PC-9 (cell line): ENCODE measurements at regions not wholly inside any gene's neighbourhood (a gene's known extent, or its start where the extent isn't known, plus 50 kb on each side); places are given as distances from the start of the nearest gene placed in this dataset.

Experiments
- BruUV-seq: library from RNA; stranded (reverse); fragments of 400-500 nt; replicated peaks from 2 replicates; lab custom pipeline; 2021; lab: Mats Ljungman, UMichigan
- CTCF ChIA-PET: fragments of 300-600 bp; sonication (Branson Sonifier 250); formaldehyde crosslinking; loops from one replicate; lab custom pipeline; 2022; ENCODE audit warnings: antibody characterized with exemption; lab: Charles Lee
- POLR2A ChIA-PET: fragments of 300-600 bp; sonication (Branson Sonifier 250); formaldehyde crosslinking; loops from one replicate; lab custom pipeline; 2022; ENCODE audit warnings: antibody characterized with exemption; ENCODE audit not compliant: unreplicated experiment; lab: Charles Lee
- DNase-seq, 2 experiments: peaks; one replicate each; pipeline versions ENCODE4 v3.0.0 to v3.0.0-alpha.2; 2015 to 2022; ENCODE audit warnings: mixed read lengths in 1 of 2
- H2AFZ ChIP-seq: fragments of 200-600 bp; sonication (generic); 2 replicates; pipeline ENCODE4 v1.8.1; 2017; ENCODE audit warnings: antibody characterized with exemption
- H3F3A ChIP-seq: fragments of 200-600 bp; sonication (generic); 2 replicates; pipeline ENCODE4 v1.8.1; 2017; ENCODE audit warnings: antibody characterized with exemption, mild to moderate bottlenecking, low read depth; ENCODE audit not compliant: insufficient read depth
- H3K27ac ChIP-seq: fragments of 200-600 bp; sonication (generic); 2 replicates; pipeline ENCODE4 v1.6.1; 2016; ENCODE audit warnings: mixed run types
- H3K27me3 ChIP-seq: fragments of 200-600 bp; sonication (generic); 2 replicates; pipeline ENCODE4 v1.6.1; 2016; ENCODE audit warnings: low read depth, mixed run types; ENCODE audit not compliant: insufficient read depth
- H3K36me3 ChIP-seq: fragments of 200-600 bp; sonication (generic); 2 replicates; pipeline ENCODE4 v1.6.1; 2016; ENCODE audit warnings: low read depth, mixed run types
- H3K4me1 ChIP-seq: fragments of 200-600 bp; sonication (generic); replicated peaks from 2 replicates; pipeline ENCODE4 v1.6.1; 2016; ENCODE audit warnings: mixed run types; ENCODE audit not compliant: insufficient read depth
- H3K4me2 ChIP-seq: fragments of 200-600 bp; sonication (generic); 2 replicates; pipeline ENCODE4 v1.6.1; 2017; ENCODE audit warnings: mixed run types
- H3K4me3 ChIP-seq: fragments of 200-600 bp; sonication (generic); 2 replicates; pipeline ENCODE4 v1.6.1; 2016; ENCODE audit warnings: mixed run types
- H3K79me2 ChIP-seq: fragments of 200-600 bp; sonication (generic); 2 replicates; pipeline ENCODE4 v1.6.1; 2017; ENCODE audit warnings: low read depth, mixed run types
- H3K9me2 ChIP-seq: fragments of 200-600 bp; sonication (generic); 2 replicates; pipeline ENCODE4 v1.8.1; 2017; ENCODE audit warnings: mild to moderate bottlenecking; ENCODE audit not compliant: insufficient read depth
- H3K9me3 ChIP-seq: fragments of 200-600 bp; sonication (generic); 2 replicates; pipeline ENCODE4 v1.8.1; 2016; ENCODE audit warnings: low read depth; ENCODE audit not compliant: insufficient read depth
- H4K20me1 ChIP-seq: fragments of 200-600 bp; sonication (generic); 2 replicates; pipeline ENCODE4 v1.8.1; 2017; ENCODE audit not compliant: insufficient read depth
- EZH2 ChIP-seq: fragments of 200-600 bp; sonication (generic); IDR thresholded peaks from 2 replicates; pipeline ENCODE4 v1.8.0; 2017; ENCODE audit warnings: antibody characterized with exemption, low read depth
- intact Hi-C: fragments of 100-400 bp; cut with micrococcal nuclease; formaldehyde crosslinking; loops from one replicate; pipeline ENCODE4 v1.10.0; 2022; ENCODE audit not compliant: unreplicated experiment
- TF ChIP-seq, protein P1 (sequence below): fragments of 200-600 bp; sonication (generic); conservative IDR thresholded peaks from 2 replicates; pipeline ENCODE4 v1.6.1; 2017; ENCODE audit warnings: mixed run types, antibody characterized with exemption, mild to moderate bottlenecking, moderate library complexity

DNA sequence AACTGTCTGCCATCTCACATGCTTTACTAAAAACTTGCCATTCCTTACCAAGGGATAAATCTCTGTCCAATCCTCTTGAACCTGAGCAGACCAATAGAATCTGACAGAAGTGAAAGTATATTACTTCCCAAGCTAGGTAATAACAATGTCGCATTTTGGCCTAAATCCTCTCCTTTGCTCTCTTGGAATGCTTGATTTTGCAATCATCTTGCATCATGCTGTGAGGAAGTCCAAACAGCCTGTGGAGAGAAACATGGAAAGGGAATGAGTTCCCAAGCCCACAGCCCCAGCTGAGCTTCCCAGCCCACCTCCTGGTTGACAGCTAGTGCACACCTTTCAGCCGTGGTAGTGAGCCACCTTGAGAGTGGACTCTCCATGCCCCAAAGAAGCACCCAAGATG lies 540.6 kb downstream of the STK39 start:
- H3K36me3 ChIP-seq = no peaks in the 10 kb centered on the region
- CTCF ChIA-PET = no interaction called here

DNA sequence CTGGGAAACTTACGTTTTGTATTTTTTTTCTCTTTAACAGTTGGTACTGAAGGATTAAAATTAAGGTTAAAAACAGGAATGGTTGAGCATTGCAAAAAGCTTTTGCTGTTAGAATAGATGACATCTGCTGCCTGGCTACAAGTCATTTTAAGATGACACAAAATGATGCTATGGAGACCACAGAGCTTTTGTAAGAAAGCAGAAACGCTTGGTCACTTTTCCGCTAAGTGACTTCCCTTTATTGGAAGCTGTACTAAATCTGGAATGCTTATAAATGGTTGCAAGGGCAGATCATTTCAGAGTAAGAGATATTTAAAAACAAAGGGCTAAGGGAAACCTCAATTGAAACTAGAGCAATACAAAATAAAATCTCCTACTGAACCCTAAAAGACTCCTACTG lies 544.0 kb downstream of the STK39 start:
- Histone ChIP-seq H3K9me2 (no peaks in the 10 kb centered on the region), H3K27me3 (no peaks in the 10 kb centered on the region), H2AFZ (no peak overlapping the region), H3K4me3 (no peak overlapping the region), H3K79me2 (no peaks in the 10 kb centered on the region), H3F3A (no peaks in the 10 kb centered on the region), H3K27ac (no peak overlapping the region), H3K4me2 (no peak overlapping the region), H4K20me1 (no peaks in the 10 kb centered on the region), H3K36me3 (no peaks in the 10 kb centered on the region), H3K4me1 (no peaks in the 10 kb centered on the region), H3K9me3 (no peaks in the 10 kb centered on the region)
- DNase-seq = no peak
- BruUV-seq = no TSS peak
- intact Hi-C loops = no loop called here
- ChIA-PET POLR2A (no interaction called here), CTCF (no interaction called here)
- TF ChIP-seq, protein P1, sequence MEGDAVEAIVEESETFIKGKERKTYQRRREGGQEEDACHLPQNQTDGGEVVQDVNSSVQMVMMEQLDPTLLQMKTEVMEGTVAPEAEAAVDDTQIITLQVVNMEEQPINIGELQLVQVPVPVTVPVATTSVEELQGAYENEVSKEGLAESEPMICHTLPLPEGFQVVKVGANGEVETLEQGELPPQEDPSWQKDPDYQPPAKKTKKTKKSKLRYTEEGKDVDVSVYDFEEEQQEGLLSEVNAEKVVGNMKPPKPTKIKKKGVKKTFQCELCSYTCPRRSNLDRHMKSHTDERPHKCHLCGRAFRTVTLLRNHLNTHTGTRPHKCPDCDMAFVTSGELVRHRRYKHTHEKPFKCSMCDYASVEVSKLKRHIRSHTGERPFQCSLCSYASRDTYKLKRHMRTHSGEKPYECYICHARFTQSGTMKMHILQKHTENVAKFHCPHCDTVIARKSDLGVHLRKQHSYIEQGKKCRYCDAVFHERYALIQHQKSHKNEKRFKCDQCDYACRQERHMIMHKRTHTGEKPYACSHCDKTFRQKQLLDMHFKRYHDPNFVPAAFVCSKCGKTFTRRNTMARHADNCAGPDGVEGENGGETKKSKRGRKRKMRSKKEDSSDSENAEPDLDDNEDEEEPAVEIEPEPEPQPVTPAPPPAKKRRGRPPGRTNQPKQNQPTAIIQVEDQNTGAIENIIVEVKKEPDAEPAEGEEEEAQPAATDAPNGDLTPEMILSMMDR = no peak
- no peak for TF ChIP-seq EZH2

More for the DNA sequence above, 540.6 kb downstream of the STK39 start:
- Histone ChIP-seq H3K79me2 (no peaks in the 10 kb centered on the region), H4K20me1 (no peaks in the 10 kb centered on the region), H3K27ac (no peak overlapping the region), H3K9me3 (no peaks in the 10 kb centered on the region), H3F3A (no peaks in the 10 kb centered on the region), H2AFZ (no peak overlapping the region), H3K27me3 (no peaks in the 10 kb centered on the region), H3K4me2 (no peak overlapping the region), H3K4me3 (no peak overlapping the region), H3K9me2 (no peaks in the 10 kb centered on the region), H3K4me1 (no peaks in the 10 kb centered on the region)
- TF ChIP-seq, protein P1 = no peak
- TF ChIP-seq EZH2 = no peak
- intact Hi-C loops = no loop called here
- no peak for DNase-seq
- no TSS peak for BruUV-seq
- POLR2A ChIA-PET = no interaction called here

DNA sequence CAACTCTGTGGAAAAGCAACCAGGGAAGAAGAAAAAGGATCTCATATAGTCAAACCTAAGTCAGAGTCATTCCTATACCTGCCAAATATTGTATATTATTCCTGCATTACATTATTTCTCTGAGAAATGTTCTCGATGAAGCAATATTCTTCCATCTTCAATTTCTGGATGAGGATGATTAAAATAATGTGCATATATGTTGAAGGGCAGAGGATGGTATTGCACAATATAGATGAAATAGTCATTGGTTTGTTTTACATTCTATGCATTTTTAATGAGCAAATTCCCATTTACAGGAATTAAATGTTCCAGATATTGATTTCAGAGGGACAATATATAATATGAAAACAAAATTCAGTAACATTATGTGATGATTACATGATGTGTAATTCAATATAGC lies 545.2 kb downstream of the STK39 start:
- ChIA-PET POLR2A (no interaction called here), CTCF (no interaction called here)
- no peaks in the 10 kb centered on the region for H3K36me3 ChIP-seq
- no peak overlapping the region for H3K27ac ChIP-seq
- intact Hi-C loops = no loop called here
- no peaks in the 10 kb centered on the region for H3K4me1 ChIP-seq
- no peaks in the 10 kb centered on the region for H3K79me2 ChIP-seq
- no TSS peak for BruUV-seq
- no peaks in the 10 kb centered on the region for H4K20me1 ChIP-seq
- no peaks in the 10 kb centered on the region for H3K9me3 ChIP-seq
- no peak for TF ChIP-seq EZH2
- TF ChIP-seq, protein P1 = no peak
- no peaks in the 10 kb centered on the region for H3F3A ChIP-seq
- H3K27me3 ChIP-seq = no peaks in the 10 kb centered on the region
- no peak overlapping the region for H3K4me2 ChIP-seq
- H3K9me2 ChIP-seq = no peaks in the 10 kb centered on the region
- no peak overlapping the region for H2AFZ ChIP-seq
- DNase-seq = no peak
- H3K4me3 ChIP-seq = no peak overlapping the region
